ENCODE measurements at regions not wholly inside any gene's neighbourhood (a gene's known extent, or its start where the extent isn't known, plus 50 kb on each side); places are given as distances from the start of the nearest gene placed in this dataset.

DNA sequence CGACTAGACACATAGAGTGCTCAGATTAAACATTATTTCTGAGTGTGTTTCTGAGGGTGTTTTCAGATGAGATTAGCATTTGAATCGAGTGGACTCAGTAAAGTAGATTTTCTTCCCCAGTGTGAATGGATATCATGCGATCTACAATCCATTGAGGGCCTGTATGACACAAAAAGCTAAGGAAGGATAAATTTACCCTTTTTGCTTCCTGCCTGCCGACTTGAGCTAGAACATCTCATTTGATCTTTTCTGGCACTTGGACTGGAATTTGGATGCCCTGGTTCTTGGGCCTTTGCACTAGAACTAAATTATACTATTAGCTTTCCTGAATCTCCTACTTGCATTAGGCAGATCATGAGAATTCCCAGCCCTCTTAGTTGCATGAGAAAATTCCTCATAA, 675.8 kb downstream of the DOK5 start:
- Histone ChIP-seq H3K36me3 (ENCODE audit: control insufficient read depth, insufficient read depth, low read length) (no peaks in the 10 kb centered on the region), H3K27me3 (replicated peaks; ENCODE audit: control insufficient read depth, insufficient read depth, low read length) (no peaks in the 10 kb centered on the region), H3K4me3 (replicated peaks; ENCODE audit: low read depth, low read length) (no peak overlapping the region)
- TF ChIP-seq, protein P1, sequence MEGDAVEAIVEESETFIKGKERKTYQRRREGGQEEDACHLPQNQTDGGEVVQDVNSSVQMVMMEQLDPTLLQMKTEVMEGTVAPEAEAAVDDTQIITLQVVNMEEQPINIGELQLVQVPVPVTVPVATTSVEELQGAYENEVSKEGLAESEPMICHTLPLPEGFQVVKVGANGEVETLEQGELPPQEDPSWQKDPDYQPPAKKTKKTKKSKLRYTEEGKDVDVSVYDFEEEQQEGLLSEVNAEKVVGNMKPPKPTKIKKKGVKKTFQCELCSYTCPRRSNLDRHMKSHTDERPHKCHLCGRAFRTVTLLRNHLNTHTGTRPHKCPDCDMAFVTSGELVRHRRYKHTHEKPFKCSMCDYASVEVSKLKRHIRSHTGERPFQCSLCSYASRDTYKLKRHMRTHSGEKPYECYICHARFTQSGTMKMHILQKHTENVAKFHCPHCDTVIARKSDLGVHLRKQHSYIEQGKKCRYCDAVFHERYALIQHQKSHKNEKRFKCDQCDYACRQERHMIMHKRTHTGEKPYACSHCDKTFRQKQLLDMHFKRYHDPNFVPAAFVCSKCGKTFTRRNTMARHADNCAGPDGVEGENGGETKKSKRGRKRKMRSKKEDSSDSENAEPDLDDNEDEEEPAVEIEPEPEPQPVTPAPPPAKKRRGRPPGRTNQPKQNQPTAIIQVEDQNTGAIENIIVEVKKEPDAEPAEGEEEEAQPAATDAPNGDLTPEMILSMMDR (IDR thresholded peaks at IDR 0.05; ENCODE audit: insufficient read depth, low read length, poor library complexity, severe bottlenecking) = no peak
- no peak for DNase-seq (ENCODE audit: extremely low read depth, insufficient read length)

DNA sequence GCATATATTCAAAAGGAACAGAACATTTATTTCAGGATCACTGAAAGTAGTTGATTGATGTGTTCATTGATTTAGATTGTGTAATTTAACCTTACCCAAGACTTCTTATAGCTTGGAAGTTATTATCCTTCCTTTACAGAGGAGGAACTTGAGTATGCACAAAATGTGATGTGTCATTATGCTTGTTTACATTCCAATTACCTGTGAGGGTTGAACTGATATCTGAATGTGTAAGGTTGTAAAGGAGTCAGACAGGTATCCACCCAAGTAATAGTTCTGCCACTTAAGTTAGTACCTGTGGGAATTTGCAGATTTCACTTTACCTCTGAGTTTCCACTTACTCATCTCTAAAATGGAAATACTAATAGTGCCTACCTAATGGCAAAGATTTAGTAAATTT, 668.2 kb downstream of the DOK5 start:
- TF ChIP-seq, protein P1 (IDR thresholded peaks at IDR 0.05; ENCODE audit: insufficient read depth, low read length, poor library complexity, severe bottlenecking) = no peak
- Histone ChIP-seq H3K4me3 (replicated peaks; ENCODE audit: low read depth, low read length) (no peak overlapping the region), H3K27me3 (replicated peaks; ENCODE audit: control insufficient read depth, insufficient read depth, low read length) (no peaks in the 10 kb centered on the region), H3K36me3 (ENCODE audit: control insufficient read depth, insufficient read depth, low read length) (no peaks in the 10 kb centered on the region)
- no peak for DNase-seq (ENCODE audit: extremely low read depth, insufficient read length)

DNA sequence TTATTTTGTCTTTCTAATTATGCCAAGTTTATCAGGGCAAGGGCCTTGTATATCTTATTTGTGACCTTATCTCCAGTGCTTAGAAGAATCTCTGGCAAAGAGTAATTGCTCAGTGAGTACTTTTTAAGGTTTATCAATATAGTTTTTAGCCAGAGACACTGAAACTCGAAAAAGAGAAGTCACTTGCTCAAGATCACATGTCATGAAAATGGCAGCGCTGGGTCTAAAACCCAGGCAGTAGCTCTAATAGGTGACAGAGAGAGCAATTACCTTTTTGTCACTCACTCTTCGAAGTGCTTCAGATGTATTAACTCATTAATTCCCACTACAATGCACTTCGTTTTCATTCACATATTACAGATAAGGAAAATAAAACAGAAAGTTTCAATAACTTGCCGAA, 667.5 kb downstream of the DOK5 start:
- no peak for DNase-seq (ENCODE audit: extremely low read depth, insufficient read length)
- Histone ChIP-seq H3K27me3 (replicated peaks; ENCODE audit: control insufficient read depth, insufficient read depth, low read length) (no peaks in the 10 kb centered on the region), H3K36me3 (ENCODE audit: control insufficient read depth, insufficient read depth, low read length) (no peaks in the 10 kb centered on the region), H3K4me3 (replicated peaks; ENCODE audit: low read depth, low read length) (no peak overlapping the region)
- TF ChIP-seq, protein P1 (IDR thresholded peaks at IDR 0.05; ENCODE audit: insufficient read depth, low read length, poor library complexity, severe bottlenecking) = no peak

DNA sequence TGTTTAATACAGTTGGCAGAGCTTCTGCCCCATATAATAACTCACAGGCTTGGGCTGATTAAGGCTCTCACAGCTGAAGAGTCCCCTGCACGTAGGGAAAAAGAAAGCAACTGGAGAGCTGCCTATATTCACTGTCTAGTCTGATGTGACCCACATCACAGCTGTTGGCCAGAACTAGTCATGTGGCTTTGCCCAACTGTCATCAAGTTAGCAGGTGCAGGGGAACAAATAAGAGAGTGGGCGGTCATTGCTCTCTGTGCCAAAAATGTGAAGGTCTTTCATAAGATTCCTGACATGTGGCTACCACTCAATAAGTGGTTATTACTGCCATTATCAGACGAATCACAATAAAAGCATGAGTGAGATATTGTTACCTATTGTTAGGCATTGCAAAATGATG, 665.2 kb downstream of the DOK5 start:
- TF ChIP-seq, protein P1 (IDR thresholded peaks at IDR 0.05; ENCODE audit: insufficient read depth, low read length, poor library complexity, severe bottlenecking) = no peak

DNA sequence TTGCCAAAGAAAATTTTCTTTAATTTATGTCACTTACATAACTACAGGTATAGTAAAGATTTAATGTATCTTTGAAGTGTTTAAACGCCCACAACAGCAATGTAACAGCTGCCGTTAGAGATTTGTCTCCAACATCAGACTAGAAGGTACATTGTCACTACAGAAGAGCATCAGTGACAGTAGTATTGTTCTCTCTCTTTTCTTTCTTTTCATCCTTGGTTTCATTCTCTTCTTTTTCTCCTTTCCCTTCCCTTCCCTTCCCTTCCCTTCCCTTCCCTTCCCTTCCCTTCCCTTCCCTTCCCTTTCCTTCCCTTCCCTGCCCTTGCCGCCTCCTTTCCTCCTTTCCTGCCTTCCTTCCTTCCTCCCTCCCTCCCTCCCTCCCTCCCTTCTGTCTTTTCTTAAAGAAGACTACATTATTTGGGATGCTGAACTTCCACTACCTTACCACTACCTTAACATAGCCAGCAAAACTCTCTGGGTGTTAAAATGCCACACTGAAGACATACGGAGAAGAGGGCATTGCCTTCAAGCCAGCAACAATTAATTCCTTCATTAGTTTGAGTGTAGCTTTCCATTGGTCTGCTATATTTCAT, 663.9 kb downstream of the DOK5 start:
- TF ChIP-seq, protein P1 (IDR thresholded peaks at IDR 0.05; ENCODE audit: insufficient read depth, low read length, poor library complexity, severe bottlenecking) = no peak
- no peak for DNase-seq (ENCODE audit: extremely low read depth, insufficient read length)
- H3K27me3 ChIP-seq (replicated peaks; ENCODE audit: control insufficient read depth, insufficient read depth, low read length) = no peaks in the 10 kb centered on the region
- no peaks in the 10 kb centered on the region for H3K36me3 ChIP-seq (ENCODE audit: control insufficient read depth, insufficient read depth, low read length)
- no peak overlapping the region for H3K4me3 ChIP-seq (replicated peaks; ENCODE audit: low read depth, low read length)

More for the DNA sequence above, 665.2 kb downstream of the DOK5 start:
- Histone ChIP-seq H3K36me3 (ENCODE audit: control insufficient read depth, insufficient read depth, low read length) (no peaks in the 10 kb centered on the region), H3K4me3 (replicated peaks; ENCODE audit: low read depth, low read length) (no peak overlapping the region), H3K27me3 (replicated peaks; ENCODE audit: control insufficient read depth, insufficient read depth, low read length) (no peaks in the 10 kb centered on the region)
- no peak for DNase-seq (ENCODE audit: extremely low read depth, insufficient read length)

DNA sequence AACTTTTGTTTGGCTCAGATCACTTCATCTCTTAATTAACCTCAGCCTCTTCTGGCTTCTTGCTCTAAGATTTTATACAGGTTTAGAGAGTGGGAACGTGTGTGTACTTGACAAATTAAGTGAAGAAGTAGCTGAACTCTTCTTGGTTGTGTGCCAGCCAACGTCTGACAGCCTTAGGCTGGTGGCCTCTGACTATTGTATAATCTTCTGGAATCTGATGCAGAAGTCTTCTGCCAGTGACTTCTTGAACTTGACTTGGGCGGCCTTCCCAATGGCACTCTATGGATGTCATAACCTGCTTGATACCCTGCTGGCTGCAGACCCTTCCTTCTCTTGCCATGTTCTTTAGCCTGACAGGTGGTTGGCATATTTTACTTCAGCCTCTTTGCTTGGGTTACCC, 660.5 kb downstream of the DOK5 start:
- H3K4me3 ChIP-seq (replicated peaks; ENCODE audit: low read depth, low read length) = no peak overlapping the region
- no peaks in the 10 kb centered on the region for H3K36me3 ChIP-seq (ENCODE audit: control insufficient read depth, insufficient read depth, low read length)
- no peaks in the 10 kb centered on the region for H3K27me3 ChIP-seq (replicated peaks; ENCODE audit: control insufficient read depth, insufficient read depth, low read length)
- TF ChIP-seq, protein P1 (IDR thresholded peaks at IDR 0.05; ENCODE audit: insufficient read depth, low read length, poor library complexity, severe bottlenecking) = no peak
- no peak for DNase-seq (ENCODE audit: extremely low read depth, insufficient read length)
